Sigmoid colon (tissue), 6 donors: ENCODE measurements at regions not wholly inside any gene's neighbourhood (a gene's known extent, or its start where the extent isn't known, plus 50 kb on each side); places are given as distances from the start of the nearest gene placed in this dataset.

Experiments used
- DNase-seq: peaks from one replicate; pipeline ENCODE4 v3.0.0-alpha.2; 2019
- H3K27ac ChIP-seq, 4 donors: fragments of 200-600 bp; sonication (generic); one replicate each; pipeline ENCODE4 v1.5.1; 2016 to 2019; ENCODE audit warnings: mild to moderate bottlenecking in 1 of 4
- H3K27me3 ChIP-seq, 3 donors: fragments of 200-600 bp; sonication (generic); one replicate each; pipeline ENCODE4 v1.5.1; 2019; ENCODE audit warnings: mild to moderate bottlenecking in 1 of 3
- H3K36me3 ChIP-seq, 4 donors: fragments of 200-600 bp; sonication (generic); one replicate each; pipeline ENCODE4 v1.5.1; 2016 to 2019
- H3K4me1 ChIP-seq, 4 donors: fragments of 200-600 bp; sonication (generic); one replicate each; pipeline ENCODE4 v1.5.1; 2017 to 2019
- H3K4me3 ChIP-seq, 4 donors: fragments of 200-600 bp; sonication (generic); one replicate each; pipeline ENCODE4 v1.5.1; 2017 to 2019; ENCODE audit warnings: mild to moderate bottlenecking in 2 of 4, moderate library complexity in 1 of 4
- H3K9me3 ChIP-seq, 4 donors: fragments of 200-600 bp in 3 of 4; sonication (generic) in 3 of 4; one replicate each; pipeline versions ENCODE4 v1.5.1 to v1.6.1; 2013 to 2019
- CTCF ChIP-seq, 4 experiments: fragments of 450-650 bp in 3 of 4; fragments of 200-600 bp in 1 of 4; IDR thresholded peaks; one replicate each; pipeline ENCODE4 v1.5.1; 2016 to 2019; ENCODE audit warnings: antibody characterized with exemption in 4 of 4, mild to moderate bottlenecking in 3 of 4, moderate library complexity in 2 of 4
- EP300 ChIP-seq, 4 donors: sonication (generic); formaldehyde crosslinking; IDR thresholded peaks; one replicate each; pipeline ENCODE4 v1.6.1; 2017; ENCODE audit warnings: antibody characterized with exemption in 4 of 4
- POLR2A ChIP-seq, 2 donors: fragments of 450-650 bp; IDR thresholded peaks; one replicate each; pipeline ENCODE4 v1.6.1; 2016; ENCODE audit warnings: antibody characterized with exemption in 2 of 2, mild to moderate bottlenecking in 2 of 2, moderate library complexity in 2 of 2
- POLR2AphosphoS5 ChIP-seq, 4 donors: sonication (generic); formaldehyde crosslinking; IDR thresholded peaks; one replicate each; pipeline ENCODE4 v1.6.1; 2017; ENCODE audit warnings: antibody characterized with exemption in 4 of 4
- WGBS, 2 donors: extraction: QIAGEN DNeasy Blood & Tissue Kit; methylation state at CpG; one replicate each; pipeline ENCODE4 v1.1.7; 2013; 5-methylcytosine and 5-hydroxymethylcytosine counted together
- intact Hi-C: fragments of 100-400 bp; cut with DNase I; formaldehyde crosslinking; loops from one replicate; pipeline ENCODE4 v1.15.1; 2023
- donor health status: healthy with polysubstance abuse.
- donor health status: healthy.

- H3K9me3 ChIP-seq: no peaks in the 10 kb centered on the region
- H3K36me3 ChIP-seq: no peaks in the 10 kb centered on the region
- no peak for DNase-seq
- H3K4me1 ChIP-seq: no peaks in the 10 kb centered on the region
- H3K4me3 ChIP-seq: no peak overlapping the region
- no peak for TF ChIP-seq EP300 (IDR thresholded peaks at IDR 0.05)
- no peak for TF ChIP-seq POLR2AphosphoS5 (IDR thresholded peaks at IDR 0.05)
- TF ChIP-seq POLR2A (IDR thresholded peaks at IDR 0.05): no peak
- no peak for TF ChIP-seq CTCF (IDR thresholded peaks at IDR 0.05)
- no peaks in the 10 kb centered on the region for H3K27me3 ChIP-seq
- no peak overlapping the region for H3K27ac ChIP-seq
- intact Hi-C loops: no loop called here
These were observed 145.6 kb upstream of the PCDH18 start for GRCh38 chr4:137677863-137678262.

- no peak overlapping the region for H3K4me3 ChIP-seq
- WGBS, 2 donors: 34 to 76% methylated on average over 1 of the region's 1 CpG
These were observed 144.2 kb upstream of the PCDH18 start for GRCh38 chr4:137676357-137676998.

GRCh38 chr4:137674066-137674465 lies 141.8 kb upstream of the PCDH18 start:
- H3K27ac ChIP-seq: no peak overlapping the region
- H3K36me3 ChIP-seq: no peaks in the 10 kb centered on the region
- peaks cover 0 to 5% (median under 1%) of the 10 kb centered on the region in 4 donors for H3K4me1 ChIP-seq
- 70 to 88% methylated on average over 2 of the region's 2 CpGs for WGBS, 2 donors
- no peaks in the 10 kb centered on the region for H3K9me3 ChIP-seq
- no peak for DNase-seq
- no peak overlapping the region for H3K4me3 ChIP-seq
- H3K27me3 ChIP-seq: no peaks in the 10 kb centered on the region
- TF ChIP-seq POLR2AphosphoS5 (IDR thresholded peaks at IDR 0.05) (no peak), CTCF (IDR thresholded peaks at IDR 0.05) (no peak), POLR2A (IDR thresholded peaks at IDR 0.05) (no peak), EP300 (IDR thresholded peaks at IDR 0.05) (no peak)
- intact Hi-C loops: no loop called here

More at GRCh38 chr4:137676357-137676998, 144.2 kb upstream of the PCDH18 start:
- Histone ChIP-seq H3K27ac (no peak overlapping the region), H3K27me3 (no peaks in the 10 kb centered on the region), H3K9me3 (no peaks in the 10 kb centered on the region), H3K4me1 (no peaks in the 10 kb centered on the region), H3K36me3 (no peaks in the 10 kb centered on the region)
- intact Hi-C loops: no loop called here
- TF ChIP-seq POLR2A (IDR thresholded peaks at IDR 0.05) (no peak), EP300 (IDR thresholded peaks at IDR 0.05) (no peak), CTCF (IDR thresholded peaks at IDR 0.05) (no peak), POLR2AphosphoS5 (IDR thresholded peaks at IDR 0.05) (no peak)
- DNase-seq: no peak

- TF ChIP-seq EP300 (IDR thresholded peaks at IDR 0.05): no peak
- TF ChIP-seq POLR2A (IDR thresholded peaks at IDR 0.05): no peak
- TF ChIP-seq POLR2AphosphoS5 (IDR thresholded peaks at IDR 0.05): no peak
- TF ChIP-seq CTCF (IDR thresholded peaks at IDR 0.05): no peak
- no peaks in the 10 kb centered on the region for H3K27me3 ChIP-seq
These were observed 136.7 kb upstream of the PCDH18 start for GRCh38 chr4:137668885-137669545.

More at GRCh38 chr4:137668885-137669545, 136.7 kb upstream of the PCDH18 start:
- intact Hi-C loops: no loop called here
- Histone ChIP-seq H3K4me3 (no peak overlapping the region), H3K36me3 (no peaks in the 10 kb centered on the region), H3K4me1 (peaks cover 0 to 30% (median 13%) of the 10 kb centered on the region in 4 donors), H3K9me3 (no peaks in the 10 kb centered on the region), H3K27ac (peak overlapping the region in 1 of 4 donors; percentile 14)
- no peak for DNase-seq
